GM12878 (cell line): ENCODE measurements at regions not wholly inside any gene's neighbourhood (a gene's known extent, or its start where the extent isn't known, plus 50 kb on each side); places are given as distances from the start of the nearest gene placed in this dataset.

Experiments
- ATAC-seq: fragments of 200-7000 bp; cut with Tn5 transposase; 3 replicates; pipeline ENCODE4 v1.9.1; 2020; ENCODE audit warnings: mild to moderate bottlenecking, moderate library complexity
- BruUV-seq: library from RNA; stranded (reverse); fragments of 400-500 nt; replicated peaks from 2 replicates; lab custom pipeline; 2021; lab: Mats Ljungman, UMichigan
- CTCF ChIA-PET: fragments of 300-600 bp; sonication (Branson Sonifier 250); formaldehyde crosslinking; extraction: SDS; loops from one replicate; lab custom pipeline; 2021; ENCODE audit warnings: inconsistent platforms; lab: Yijun Ruan, JAX
- POLR2A ChIA-PET: fragments of 350-600 bp; formaldehyde crosslinking; extraction: SDS; loops from one replicate; lab custom pipeline; 2021; ENCODE audit warnings: inconsistent platforms; lab: Charles Lee
- RAD21 ChIA-PET: fragments of 300-600 bp; sonication (Branson Sonifier 250); formaldehyde crosslinking; loops from one replicate; lab custom pipeline; 2023; ENCODE audit warnings: antibody characterized with exemption; ENCODE audit not compliant: unreplicated experiment; lab: Charles Lee
- SMC1A ChIA-PET: fragments of 300-600 bp; sonication (Branson Sonifier 250); formaldehyde crosslinking; loops from one replicate; lab custom pipeline; 2023; ENCODE audit not compliant: unreplicated experiment, uncharacterized antibody; lab: Charles Lee
- DNase-seq: peaks from one replicate; pipeline ENCODE4 v3.0.0-alpha.2; 2011; ENCODE audit warnings: low read depth, low spot score
- FAIRE-seq: peaks from 3 replicates; lab custom pipeline; 2011; peaks lifted over from hg19 to GRCh38; lab: Jason Lieb, UNC
- H2AFZ ChIP-seq: 2 replicates; pipeline ENCODE4 v1.6.0; 2011; ENCODE audit warnings: low read depth, low read length, control low read depth; ENCODE audit not compliant: control insufficient read depth
- H3K27ac ChIP-seq: 2 replicates; pipeline ENCODE4 v1.5.1; 2011; ENCODE audit warnings: control low read depth; ENCODE audit not compliant: control insufficient read depth, insufficient read depth
- H3K27me3 ChIP-seq, 2 experiments: replicated peaks in 1 of 2; 2 replicates each; pipeline versions ENCODE4 v1.6.0 to v1.6.1; 2011; ENCODE audit warnings: low read length in 1 of 2; ENCODE audit not compliant: control insufficient read depth in 2 of 2, insufficient read depth in 2 of 2
- H3K36me3 ChIP-seq, 2 experiments: 2 replicates each; pipeline ENCODE4 v1.5.1; 2011; ENCODE audit warnings: low read length in 1 of 2; ENCODE audit not compliant: control insufficient read depth in 2 of 2, insufficient read depth in 2 of 2
- H3K4me1 ChIP-seq: 2 replicates; pipeline ENCODE4 v1.6.1; 2011; ENCODE audit warnings: mild to moderate bottlenecking, low read length, moderate library complexity, mixed read lengths; ENCODE audit not compliant: control insufficient read depth, insufficient read depth
- H3K4me2 ChIP-seq: 2 replicates; pipeline ENCODE4 v1.6.0; 2011; ENCODE audit warnings: control low read depth; ENCODE audit not compliant: control insufficient read depth, insufficient read depth
- H3K4me3 ChIP-seq: fragments of 200-600 bp; sonication (generic); 2 replicates; pipeline ENCODE4 v1.5.1; 2016
- H3K79me2 ChIP-seq: 2 replicates; pipeline ENCODE4 v1.6.0; 2011; ENCODE audit warnings: low read length; ENCODE audit not compliant: control insufficient read depth, insufficient read depth
- H3K9ac ChIP-seq: 2 replicates; pipeline ENCODE4 v1.8.0; 2011; ENCODE audit warnings: low read length, control low read depth, mixed read lengths; ENCODE audit not compliant: control insufficient read depth, insufficient read depth
- H3K9me3 ChIP-seq: replicated peaks from 3 replicates; pipeline ENCODE4 v1.5.1; 2011; ENCODE audit warnings: mild to moderate bottlenecking, low read length; ENCODE audit not compliant: control insufficient read depth, insufficient read depth
- H4K20me1 ChIP-seq: 2 replicates; pipeline ENCODE4 v1.6.0; 2011; ENCODE audit not compliant: control insufficient read depth, insufficient read depth
- EGR1 ChIP-seq, 2 experiments: IDR thresholded peaks; 1 replicate in 1 of 2; 2 replicates in 1 of 2; pipeline ENCODE4 v1.6.1; 2011 to 2012; ENCODE audit warnings: low read depth in 2 of 2, low read length in 2 of 2, borderline replicate concordance in 1 of 2, mild to moderate bottlenecking in 1 of 2, moderate library complexity in 1 of 2
- FOXK2 ChIP-seq: fragments of 450-650 bp; IDR thresholded peaks from 2 replicates; pipeline ENCODE4 v1.6.1; 2017; ENCODE audit warnings: mild to moderate bottlenecking, moderate library complexity
- GATAD2B ChIP-seq: fragments of 450-650 bp; conservative IDR thresholded peaks from 2 replicates; pipeline ENCODE4 v1.6.1; 2017; ENCODE audit warnings: low read depth, mild to moderate bottlenecking, moderate library complexity
- HSF1 ChIP-seq: fragments of 150-350 bp; IDR thresholded peaks from 2 replicates; pipeline ENCODE4 v1.6.1; 2014; ENCODE audit warnings: mild to moderate bottlenecking, low read depth, low read length
- NFXL1 ChIP-seq: fragments of 450-650 bp; IDR thresholded peaks from 2 replicates; pipeline ENCODE4 v1.6.1; 2017; ENCODE audit warnings: antibody characterized with exemption, mild to moderate bottlenecking, borderline replicate concordance
- NFYA ChIP-seq: IDR thresholded peaks from 2 replicates; pipeline ENCODE4 v1.6.1; 2011; ENCODE audit warnings: low read depth, mild to moderate bottlenecking, low read length, improper control_type of control experiment, borderline replicate concordance
- TAF1 ChIP-seq: IDR thresholded peaks from 2 replicates; pipeline ENCODE4 v1.6.1; 2011; ENCODE audit warnings: mild to moderate bottlenecking, low read depth, low read length, borderline replicate concordance
- WGBS: methylation state at CpG from one replicate; pipeline ENCODE4 v1.1.6; 2016; ENCODE audit warnings: low lambda C conversion rate; ENCODE audit not compliant: insufficient replicate concordance, insufficient coverage; ENCODE audit errors: missing lambda C conversion rate; 5-methylcytosine and 5-hydroxymethylcytosine counted together
- in situ Hi-C: fragments of 300-500 bp; cut with MboI; formaldehyde crosslinking; loops from 9 replicates; pipeline ENCODE4 v1.14.3; 2018; ENCODE audit warnings: mixed read lengths
- intact Hi-C: fragments of 100-400 bp; cut with micrococcal nuclease; formaldehyde crosslinking; loops from one replicate; pipeline ENCODE4 v1.14.2; 2022; ENCODE audit not compliant: unreplicated experiment
- TF ChIP-seq, protein P1 (sequence below): fragments of 450-650 bp; formaldehyde crosslinking; IDR thresholded peaks from 2 replicates; pipeline ENCODE4 v1.5.0; 2022; ENCODE audit warnings: mild to moderate bottlenecking, missing genetic modification characterization
- TF ChIP-seq, protein P2 (sequence below): IDR thresholded peaks from 2 replicates; pipeline ENCODE4 v1.6.1; 2011; ENCODE audit warnings: borderline replicate concordance, low read depth, mild to moderate bottlenecking, moderate library complexity, mixed read lengths, low read length; ENCODE audit not compliant: insufficient read depth; ENCODE audit errors: extremely low read length

- in situ Hi-C loops = no loop called here
- Histone ChIP-seq H3K79me2 (no peaks in the 10 kb centered on the region), H3K9ac (no peak overlapping the region), H2AFZ (no peak overlapping the region), H3K36me3 (no peaks in the 10 kb centered on the region), H3K27ac (no peak overlapping the region), H3K4me2 (no peak overlapping the region), H3K4me1 (no peaks in the 10 kb centered on the region), H3K9me3 (no peaks in the 10 kb centered on the region), H3K4me3 (no peak overlapping the region), H4K20me1 (no peaks in the 10 kb centered on the region), H3K27me3 (no peaks in the 10 kb centered on the region)
- WGBS = 0% methylated on average over 1 of the region's 1 CpG
- RAD21 ChIA-PET = no interaction called here
- intact Hi-C loops = no loop called here
- ATAC-seq (no peak), DNase-seq (no peak), FAIRE-seq (no peak)
- no TSS peak for BruUV-seq
- CTCF ChIA-PET = no interaction called here
- POLR2A ChIA-PET = no interaction called here
- TF ChIP-seq FOXK2 (no peak), TAF1 (no peak), GATAD2B (no peak), NFYA (no peak), EGR1 (IDR thresholded peaks at IDR 0.05; ENCODE audit: borderline replicate concordance in 1 of 2, low read depth in 2 of 2, low read length in 2 of 2) (no peak), NFXL1 (no peak), HSF1 (no peak)
- TF ChIP-seq, protein P1, sequence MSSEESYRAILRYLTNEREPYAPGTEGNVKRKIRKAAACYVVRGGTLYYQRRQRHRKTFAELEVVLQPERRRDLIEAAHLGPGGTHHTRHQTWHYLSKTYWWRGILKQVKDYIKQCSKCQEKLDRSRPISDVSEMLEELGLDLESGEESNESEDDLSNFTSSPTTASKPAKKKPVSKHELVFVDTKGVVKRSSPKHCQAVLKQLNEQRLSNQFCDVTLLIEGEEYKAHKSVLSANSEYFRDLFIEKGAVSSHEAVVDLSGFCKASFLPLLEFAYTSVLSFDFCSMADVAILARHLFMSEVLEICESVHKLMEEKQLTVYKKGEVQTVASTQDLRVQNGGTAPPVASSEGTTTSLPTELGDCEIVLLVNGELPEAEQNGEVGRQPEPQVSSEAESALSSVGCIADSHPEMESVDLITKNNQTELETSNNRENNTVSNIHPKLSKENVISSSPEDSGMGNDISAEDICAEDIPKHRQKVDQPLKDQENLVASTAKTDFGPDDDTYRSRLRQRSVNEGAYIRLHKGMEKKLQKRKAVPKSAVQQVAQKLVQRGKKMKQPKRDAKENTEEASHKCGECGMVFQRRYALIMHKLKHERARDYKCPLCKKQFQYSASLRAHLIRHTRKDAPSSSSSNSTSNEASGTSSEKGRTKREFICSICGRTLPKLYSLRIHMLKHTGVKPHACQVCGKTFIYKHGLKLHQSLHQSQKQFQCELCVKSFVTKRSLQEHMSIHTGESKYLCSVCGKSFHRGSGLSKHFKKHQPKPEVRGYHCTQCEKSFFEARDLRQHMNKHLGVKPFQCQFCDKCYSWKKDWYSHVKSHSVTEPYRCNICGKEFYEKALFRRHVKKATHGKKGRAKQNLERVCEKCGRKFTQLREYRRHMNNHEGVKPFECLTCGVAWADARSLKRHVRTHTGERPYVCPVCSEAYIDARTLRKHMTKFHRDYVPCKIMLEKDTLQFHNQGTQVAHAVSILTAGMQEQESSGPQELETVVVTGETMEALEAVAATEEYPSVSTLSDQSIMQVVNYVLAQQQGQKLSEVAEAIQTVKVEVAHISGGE = no peak
- TF ChIP-seq, protein P2, sequence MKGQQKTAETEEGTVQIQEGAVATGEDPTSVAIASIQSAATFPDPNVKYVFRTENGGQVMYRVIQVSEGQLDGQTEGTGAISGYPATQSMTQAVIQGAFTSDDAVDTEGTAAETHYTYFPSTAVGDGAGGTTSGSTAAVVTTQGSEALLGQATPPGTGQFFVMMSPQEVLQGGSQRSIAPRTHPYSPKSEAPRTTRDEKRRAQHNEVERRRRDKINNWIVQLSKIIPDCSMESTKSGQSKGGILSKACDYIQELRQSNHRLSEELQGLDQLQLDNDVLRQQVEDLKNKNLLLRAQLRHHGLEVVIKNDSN = no peak
- SMC1A ChIA-PET = no interaction called here
These were observed 698.6 kb downstream of the BRINP3 start for GRCh38 chr1:189779034-189779433.
